ENCODE measurements at regions not wholly inside any gene's neighbourhood (a gene's known extent, or its start where the extent isn't known, plus 50 kb on each side); places are given as distances from the start of the nearest gene placed in this dataset.
A peak's percentile ranks its signal among the peaks of the same experiment; 100 is the strongest.

DNA sequence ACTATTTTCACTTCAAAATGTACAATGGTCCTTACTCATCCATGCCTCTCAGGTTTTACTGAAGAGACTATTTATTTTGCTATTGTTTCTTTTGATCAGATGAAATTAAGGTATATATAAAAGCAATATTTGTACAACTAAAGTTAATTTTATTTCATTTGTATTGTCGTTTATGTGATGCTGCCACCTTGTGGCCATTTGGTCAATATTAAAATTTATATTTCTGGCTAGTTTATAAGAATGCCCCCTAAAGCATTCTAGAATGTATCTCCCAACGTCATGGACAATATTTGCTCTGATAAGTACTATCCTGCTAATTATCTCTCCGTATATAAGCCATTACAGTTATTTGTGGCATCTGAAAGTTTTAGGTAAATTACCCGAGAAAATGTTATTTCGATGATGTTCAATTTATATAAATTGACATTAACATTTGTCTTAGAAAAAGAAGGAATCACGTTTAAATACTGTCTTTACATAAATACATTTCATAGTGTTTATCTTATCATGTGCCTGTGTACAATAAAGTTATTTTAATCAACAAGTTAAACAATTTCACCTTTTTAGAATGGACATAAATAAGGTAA, 680.0 kb downstream of the TAF11L14 start:
- TF ChIP-seq, protein P1, sequence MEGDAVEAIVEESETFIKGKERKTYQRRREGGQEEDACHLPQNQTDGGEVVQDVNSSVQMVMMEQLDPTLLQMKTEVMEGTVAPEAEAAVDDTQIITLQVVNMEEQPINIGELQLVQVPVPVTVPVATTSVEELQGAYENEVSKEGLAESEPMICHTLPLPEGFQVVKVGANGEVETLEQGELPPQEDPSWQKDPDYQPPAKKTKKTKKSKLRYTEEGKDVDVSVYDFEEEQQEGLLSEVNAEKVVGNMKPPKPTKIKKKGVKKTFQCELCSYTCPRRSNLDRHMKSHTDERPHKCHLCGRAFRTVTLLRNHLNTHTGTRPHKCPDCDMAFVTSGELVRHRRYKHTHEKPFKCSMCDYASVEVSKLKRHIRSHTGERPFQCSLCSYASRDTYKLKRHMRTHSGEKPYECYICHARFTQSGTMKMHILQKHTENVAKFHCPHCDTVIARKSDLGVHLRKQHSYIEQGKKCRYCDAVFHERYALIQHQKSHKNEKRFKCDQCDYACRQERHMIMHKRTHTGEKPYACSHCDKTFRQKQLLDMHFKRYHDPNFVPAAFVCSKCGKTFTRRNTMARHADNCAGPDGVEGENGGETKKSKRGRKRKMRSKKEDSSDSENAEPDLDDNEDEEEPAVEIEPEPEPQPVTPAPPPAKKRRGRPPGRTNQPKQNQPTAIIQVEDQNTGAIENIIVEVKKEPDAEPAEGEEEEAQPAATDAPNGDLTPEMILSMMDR (conservative IDR thresholded peaks at IDR 0.05 in 1 of 2, IDR thresholded peaks at IDR 0.05 in 1 of 2; ENCODE audit: extremely low read depth in 1 of 2, insufficient read depth in 1 of 2, low read depth in 1 of 2, low read length in 2 of 2), result peak; percentile 34 to 45
- TF ChIP-seq EZH2 (IDR thresholded peaks at IDR 0.05; ENCODE audit: borderline replicate concordance, low read length), result no peak
